ENCODE measurements at regions not wholly inside any gene's neighbourhood (a gene's known extent, or its start where the extent isn't known, plus 50 kb on each side); places are given as distances from the start of the nearest gene placed in this dataset.
"Not testable (repeated sequence)": the region's sequence is repeated elsewhere in the genome, so short reads cannot be mapped to it uniquely, and the experiment has no call there.

GRCh38 chr16:33709856-33710695, 250.7 kb downstream of the TP53TG3F start:
- DNase-seq (ENCODE audit: low spot score); ATAC-seq (ENCODE audit: low FRiP score): not testable (repeated sequence)

- not testable (repeated sequence) for DNase-seq (ENCODE audit: low spot score); ATAC-seq (ENCODE audit: low FRiP score)
Observed at GRCh38 chr16:33710696-33711087, 251.3 kb downstream of the TP53TG3F start.

- DNase-seq (ENCODE audit: low spot score); ATAC-seq (ENCODE audit: low FRiP score): not testable (repeated sequence)
Observed at GRCh38 chr16:33711616-33712015, 252.2 kb downstream of the TP53TG3F start.

DNA sequence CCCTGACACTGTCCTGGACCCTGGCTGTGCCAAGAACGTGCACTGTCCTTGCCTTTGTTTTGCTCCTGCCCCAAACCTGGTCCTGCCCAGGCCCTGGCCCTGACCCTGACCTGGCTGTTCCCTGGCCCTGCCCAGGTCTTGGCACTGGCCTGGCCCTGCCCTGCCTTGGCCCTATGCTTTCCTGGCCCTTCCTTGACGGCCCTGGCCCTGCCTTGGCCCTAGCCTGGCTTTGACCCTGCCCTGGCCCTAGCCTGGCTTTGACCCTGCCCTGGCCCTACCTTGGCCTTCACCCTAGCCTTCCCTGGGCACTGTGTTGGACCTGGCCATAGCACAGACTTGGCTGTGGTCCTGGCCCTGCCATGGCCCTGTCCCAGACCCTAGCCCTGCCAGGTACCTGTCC, 252.9 kb downstream of the TP53TG3F start:
- DNase-seq (ENCODE audit: low spot score); ATAC-seq (ENCODE audit: low FRiP score): not testable (repeated sequence)

DNA sequence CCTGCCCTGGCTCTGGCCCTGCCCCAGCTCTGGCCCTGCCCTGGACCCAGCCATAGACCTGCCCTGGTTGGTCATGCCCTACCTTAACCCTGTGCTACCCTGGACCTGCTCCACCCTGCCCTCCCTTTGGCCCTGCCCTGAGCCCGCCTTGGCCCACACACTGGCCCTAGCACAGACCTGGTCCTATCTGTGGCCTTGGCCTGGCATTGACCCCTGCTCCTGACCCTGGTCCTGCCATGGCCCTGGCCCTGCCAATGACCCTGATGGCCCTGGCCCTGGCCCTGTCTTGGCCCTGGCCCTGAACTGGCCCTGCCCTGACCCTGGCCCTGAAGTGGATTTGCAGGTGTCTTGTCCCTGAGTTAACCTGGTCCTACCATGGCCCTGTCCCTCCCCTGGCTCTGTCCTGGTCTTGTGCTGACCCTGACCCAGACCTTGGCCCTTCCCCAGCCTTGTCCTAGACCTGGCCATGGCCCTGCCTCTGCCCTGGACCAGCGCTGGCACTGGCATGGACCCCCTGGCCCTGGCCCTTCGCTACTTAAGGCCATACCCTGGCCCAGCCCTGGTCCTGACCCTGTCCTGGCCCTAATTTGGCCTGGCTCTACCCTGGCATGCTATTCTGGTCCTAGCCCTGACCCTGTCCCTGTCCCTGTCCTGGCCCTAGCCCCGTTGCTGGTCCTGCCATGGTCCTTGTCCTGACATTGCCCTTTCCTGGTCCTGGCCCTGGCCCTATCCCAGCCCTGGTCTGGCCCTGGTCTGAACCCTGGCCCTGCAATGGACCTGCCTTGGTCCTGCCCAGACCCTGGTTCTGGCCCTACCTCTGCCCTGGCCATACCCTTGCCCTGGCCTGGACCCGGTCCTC, 253.7 kb downstream of the TP53TG3F start:
- ATAC-seq (ENCODE audit: low FRiP score); DNase-seq (ENCODE audit: low spot score): not testable (repeated sequence)

DNA sequence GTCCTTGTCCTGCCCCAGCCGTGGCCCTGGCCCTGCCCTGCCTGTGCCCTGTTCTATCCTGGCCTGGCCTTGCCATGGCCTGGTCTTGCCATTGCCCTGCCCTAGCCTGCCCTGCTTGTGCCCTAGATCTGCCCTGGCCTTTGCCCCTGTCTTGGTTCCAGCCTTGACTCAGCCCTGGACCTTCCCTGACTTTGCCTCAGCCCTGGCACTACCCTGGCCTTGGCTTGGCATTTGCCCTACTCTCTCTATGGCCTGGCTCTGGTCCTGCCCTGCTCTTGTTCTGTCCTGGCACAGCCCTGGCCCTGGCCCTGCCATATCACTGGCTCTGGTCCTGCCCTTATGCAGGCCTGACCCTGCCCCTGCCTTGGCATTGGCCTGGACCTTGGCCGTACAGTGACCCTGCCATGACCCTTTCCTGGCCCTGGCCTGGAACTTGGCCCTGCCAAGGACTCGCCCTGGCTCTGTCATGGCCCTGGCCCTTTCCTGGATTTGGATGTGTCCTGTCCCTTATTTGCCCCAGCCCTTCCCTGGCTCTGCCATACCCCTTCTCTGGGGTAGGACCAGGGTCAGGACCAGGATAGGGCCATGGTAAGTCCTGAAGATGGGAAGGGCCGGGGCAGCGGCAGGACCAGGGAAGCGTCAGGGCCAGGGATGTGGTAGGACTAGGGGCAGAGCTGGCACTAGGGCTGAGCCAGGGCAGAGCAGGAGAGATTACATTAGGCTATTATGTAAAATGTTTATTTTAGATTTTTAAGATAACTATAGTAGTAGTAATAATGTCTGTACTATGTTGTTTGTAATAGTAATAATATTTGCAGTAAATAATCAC, 254.5 kb downstream of the TP53TG3F start:
- not testable (repeated sequence) for DNase-seq (ENCODE audit: low spot score); ATAC-seq (ENCODE audit: low FRiP score)

- not testable (repeated sequence) for DNase-seq (ENCODE audit: low spot score); ATAC-seq (ENCODE audit: low FRiP score)
Observed at GRCh38 chr16:33731167-33731566, 271.8 kb downstream of the TP53TG3F start.

DNA sequence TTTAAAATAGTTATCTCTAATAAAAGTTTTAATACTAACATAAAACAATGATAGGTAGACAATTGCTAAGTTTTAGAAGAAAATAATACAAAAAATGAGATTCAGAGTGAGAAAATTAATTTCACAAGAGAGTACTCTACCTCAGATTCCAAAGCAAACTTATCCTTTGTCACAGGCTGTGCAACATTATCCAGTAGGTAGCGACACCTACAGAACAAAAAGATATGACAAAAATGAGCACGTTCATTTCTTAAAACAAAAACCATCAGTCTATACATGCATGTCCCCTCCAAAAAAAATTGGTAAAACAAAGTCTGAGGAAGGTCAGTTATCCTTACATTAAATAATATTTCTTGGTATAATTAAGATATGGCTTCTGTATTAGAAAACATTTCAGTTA, 275.2 kb downstream of the TP53TG3F start:
- not testable (repeated sequence) for ATAC-seq (ENCODE audit: low FRiP score); DNase-seq (ENCODE audit: low spot score)

GRCh38 chr16:33766869-33767765, 307.7 kb downstream of the TP53TG3F start:
- DNase-seq (ENCODE audit: low spot score); ATAC-seq (ENCODE audit: low FRiP score): not testable (repeated sequence)

- DNase-seq (ENCODE audit: low spot score); ATAC-seq (ENCODE audit: low FRiP score): not testable (repeated sequence)
Observed at GRCh38 chr16:33768710-33769109, 309.3 kb downstream of the TP53TG3F start.

- ATAC-seq (ENCODE audit: low FRiP score) = not testable (repeated sequence)
Observed at GRCh38 chr16:33769180-33769846, 309.9 kb downstream of the TP53TG3F start.

DNA sequence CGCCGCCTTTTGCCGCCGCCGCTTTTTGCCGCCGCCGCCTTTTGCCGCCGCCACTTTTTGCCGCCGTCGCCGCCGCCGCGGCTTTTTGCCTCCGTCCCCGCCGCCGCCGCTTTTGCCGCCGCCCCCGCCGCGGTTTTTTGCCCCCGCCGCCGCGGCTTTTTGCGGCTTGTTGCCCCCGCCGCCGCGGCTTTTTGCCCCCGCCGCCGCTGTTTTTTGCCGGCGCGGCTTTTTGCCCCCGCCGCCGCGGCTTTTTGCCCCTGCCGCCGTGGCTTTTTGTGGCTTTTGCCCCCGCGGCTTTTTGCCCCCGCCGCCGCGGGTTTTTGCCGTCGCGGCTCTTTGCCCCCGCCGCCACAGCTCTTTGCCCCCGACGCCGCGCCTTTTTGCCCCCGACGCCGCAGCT, 311.1 kb downstream of the TP53TG3F start:
- not testable (repeated sequence) for ATAC-seq (ENCODE audit: low FRiP score)

More at GRCh38 chr16:33769180-33769846, 309.9 kb downstream of the TP53TG3F start:
- not testable (repeated sequence) for DNase-seq (ENCODE audit: low spot score)

DNA sequence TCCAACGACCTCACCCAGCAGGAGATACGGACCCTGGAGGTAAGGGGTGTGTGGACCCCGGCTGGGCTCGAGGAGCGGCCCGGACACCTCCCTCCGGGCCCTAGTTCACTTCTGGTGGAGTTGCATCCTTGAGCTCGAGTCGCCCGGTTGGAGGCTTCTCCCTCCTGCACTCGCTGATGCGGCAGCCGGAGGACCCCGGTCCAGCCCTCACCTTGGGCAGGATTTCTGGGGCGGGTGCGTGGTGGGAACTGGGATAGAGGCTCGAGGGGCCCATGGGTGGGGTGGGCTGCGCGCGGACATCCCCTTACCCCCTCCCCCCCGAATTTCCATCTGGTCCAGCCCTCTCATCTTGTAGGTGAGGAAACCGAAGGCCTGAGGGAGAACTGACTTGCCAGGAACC, 311.8 kb downstream of the TP53TG3F start:
- not testable (repeated sequence) for DNase-seq (ENCODE audit: low spot score); ATAC-seq (ENCODE audit: low FRiP score)

More for the DNA sequence above, 311.1 kb downstream of the TP53TG3F start:
- DNase-seq (ENCODE audit: low spot score) = not testable (repeated sequence)

DNA sequence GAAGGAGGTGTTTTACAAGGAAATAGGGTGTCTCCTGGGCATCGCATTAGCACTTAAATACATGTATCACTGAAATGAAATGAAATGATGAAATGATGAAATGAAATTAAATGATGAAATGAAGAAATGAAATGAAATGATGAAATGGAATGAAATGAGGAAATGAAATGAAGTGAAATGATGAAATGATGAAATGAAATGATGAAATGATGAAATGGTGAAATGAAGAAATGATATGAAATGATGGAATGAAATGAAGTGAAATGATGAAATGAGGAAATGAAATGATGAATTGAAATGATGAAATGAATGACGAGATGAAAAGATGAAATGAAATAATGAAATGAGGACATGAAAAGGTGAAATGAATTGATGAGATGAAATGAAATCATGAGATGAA, 314.6 kb downstream of the TP53TG3F start:
- not testable (repeated sequence) for DNase-seq (ENCODE audit: low spot score); ATAC-seq (ENCODE audit: low FRiP score)

DNA sequence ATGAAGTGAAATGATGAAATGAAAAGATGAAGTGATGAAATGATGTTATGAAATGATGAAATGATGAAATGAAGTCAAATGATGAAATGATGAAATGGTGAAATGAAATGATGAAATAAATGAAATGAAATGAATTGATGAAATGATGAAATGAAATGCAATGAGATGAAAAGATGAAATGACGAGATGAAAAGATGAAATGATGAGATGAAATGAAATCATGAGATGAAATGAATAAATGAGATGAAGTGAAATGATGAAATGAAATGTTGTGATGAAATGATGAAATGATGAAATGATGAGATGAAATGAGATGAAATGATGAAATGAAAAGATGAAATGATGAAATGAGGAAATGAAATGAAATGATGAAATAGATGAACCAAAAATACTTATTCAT, 315.3 kb downstream of the TP53TG3F start:
- not testable (repeated sequence) for DNase-seq (ENCODE audit: low spot score); ATAC-seq (ENCODE audit: low FRiP score)

GRCh38 chr16:33816328-33816944, 357.0 kb downstream of the TP53TG3F start:
- not testable (repeated sequence) for ATAC-seq (ENCODE audit: low FRiP score); DNase-seq (ENCODE audit: low spot score)

DNA sequence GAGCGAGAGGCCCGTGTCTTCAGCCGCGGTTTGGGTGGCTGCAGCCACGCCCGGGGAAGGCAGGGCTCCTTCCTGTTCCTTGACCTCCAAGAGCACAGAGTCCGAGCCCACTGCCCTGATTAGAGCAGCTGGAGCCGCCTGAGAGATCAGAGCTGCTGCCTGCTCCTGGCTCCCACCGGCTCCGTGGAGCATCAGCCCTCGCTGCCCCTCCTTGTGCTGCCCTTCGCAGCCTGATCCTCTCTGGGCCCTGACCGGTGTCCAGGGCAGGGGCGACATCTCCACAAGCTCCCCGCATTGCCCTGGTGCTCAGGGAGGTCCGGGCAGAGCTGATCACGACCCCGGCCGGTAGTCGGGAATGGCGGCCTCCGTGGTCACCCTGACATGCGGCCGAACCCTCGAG, 365.3 kb downstream of the TP53TG3F start:
- DNase-seq (ENCODE audit: low spot score); ATAC-seq (ENCODE audit: low FRiP score): not testable (repeated sequence)

Measured in omental fat pad (tissue), 1 donor.